ACC112 (cell line): ENCODE measurements at regions not wholly inside any gene's neighbourhood (a gene's known extent, or its start where the extent isn't known, plus 50 kb on each side); places are given as distances from the start of the nearest gene placed in this dataset.
A peak's percentile ranks its signal among the peaks of the same experiment; 100 is the strongest.
"Not testable (repeated sequence)": the region's sequence is repeated elsewhere in the genome, so short reads cannot be mapped to it uniquely, and the experiment has no call there.

Experiments used
- H2AFZ ChIP-seq: fragments of 200-600 bp; sonication (generic); one replicate; pipeline ENCODE4 v1.6.0; 2017; ENCODE audit warnings: antibody characterized with exemption, low read length; ENCODE audit not compliant: unreplicated experiment
- H3K27ac ChIP-seq: fragments of 200-600 bp; sonication (generic); 2 replicates; pipeline ENCODE4 v1.5.1; 2014; ENCODE audit warnings: low read depth, mild to moderate bottlenecking, antibody characterized with exemption, low read length, moderate library complexity
- H3K27me3 ChIP-seq: fragments of 200-600 bp; sonication (generic); 2 replicates; pipeline ENCODE4 v1.6.1; 2014; ENCODE audit warnings: mild to moderate bottlenecking, antibody characterized with exemption, low read length, moderate library complexity, mixed read lengths; ENCODE audit not compliant: insufficient read depth
- H3K36me3 ChIP-seq: fragments of 200-600 bp; sonication (generic); 2 replicates; pipeline ENCODE4 v1.6.1; 2016; ENCODE audit warnings: mild to moderate bottlenecking, antibody characterized with exemption, low read length, moderate library complexity, mixed read lengths; ENCODE audit not compliant: insufficient read depth
- H3K4me1 ChIP-seq: fragments of 200-600 bp; sonication (generic); one replicate; pipeline ENCODE4 v1.6.1; 2016; ENCODE audit warnings: low read length, mixed read lengths; ENCODE audit not compliant: insufficient read depth, unreplicated experiment, control insufficient read depth
- H3K4me3 ChIP-seq: fragments of 200-600 bp; sonication (generic); 2 replicates; pipeline ENCODE4 v1.5.1; 2014; ENCODE audit warnings: mild to moderate bottlenecking, low read depth, low read length
- H3K79me2 ChIP-seq: fragments of 200-600 bp; sonication (generic); one replicate; pipeline ENCODE4 v1.6.0; 2016; ENCODE audit warnings: low read length; ENCODE audit not compliant: control insufficient read depth, unreplicated experiment, insufficient read depth

DNA sequence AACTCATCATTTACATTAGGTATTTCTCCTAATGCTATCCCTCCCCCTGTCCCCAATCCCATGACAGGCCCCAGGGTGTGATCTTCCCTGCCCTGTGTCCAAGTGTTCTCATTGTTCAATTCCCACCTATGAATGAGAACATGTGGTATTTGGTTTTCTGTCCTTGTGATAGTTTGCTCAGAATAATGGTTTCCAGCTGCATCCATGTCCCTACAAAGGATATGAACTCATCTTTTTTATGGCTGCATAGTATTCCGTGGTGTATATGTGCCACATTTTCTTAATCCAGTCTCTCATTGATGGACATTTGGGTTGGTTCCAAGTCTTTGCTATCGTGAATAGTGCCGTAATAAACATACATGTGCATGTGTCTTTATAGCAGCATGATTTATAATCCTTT, 113.0 kb upstream of the CHD6 start:
- not testable (repeated sequence) for H3K27ac ChIP-seq, H3K36me3 ChIP-seq, H3K27me3 ChIP-seq, H3K4me3 ChIP-seq, H2AFZ ChIP-seq, H3K4me1 ChIP-seq, H3K79me2 ChIP-seq

DNA sequence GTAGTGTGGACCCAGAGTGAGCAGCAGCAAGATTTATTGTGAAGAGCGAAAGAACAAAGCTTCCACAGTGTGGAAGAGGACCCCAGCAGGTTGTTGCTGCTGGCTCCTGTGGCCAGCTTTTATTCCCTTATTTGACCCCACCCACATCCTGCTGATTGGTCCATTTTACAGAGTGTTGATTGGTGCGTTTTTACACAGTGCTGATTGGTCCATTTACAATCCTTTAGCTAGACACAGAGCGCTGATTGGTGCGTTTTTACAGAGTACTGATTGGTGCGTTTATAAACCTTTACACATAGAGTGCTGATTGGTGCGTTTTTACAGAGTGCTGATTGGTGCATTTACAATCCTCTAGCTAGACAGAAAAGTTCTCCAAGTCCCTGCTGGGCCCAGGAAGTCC, 109.5 kb upstream of the CHD6 start:
- not testable (repeated sequence) for H3K79me2 ChIP-seq, H3K4me3 ChIP-seq, H3K27me3 ChIP-seq, H3K36me3 ChIP-seq, H2AFZ ChIP-seq, H3K27ac ChIP-seq, H3K4me1 ChIP-seq

DNA sequence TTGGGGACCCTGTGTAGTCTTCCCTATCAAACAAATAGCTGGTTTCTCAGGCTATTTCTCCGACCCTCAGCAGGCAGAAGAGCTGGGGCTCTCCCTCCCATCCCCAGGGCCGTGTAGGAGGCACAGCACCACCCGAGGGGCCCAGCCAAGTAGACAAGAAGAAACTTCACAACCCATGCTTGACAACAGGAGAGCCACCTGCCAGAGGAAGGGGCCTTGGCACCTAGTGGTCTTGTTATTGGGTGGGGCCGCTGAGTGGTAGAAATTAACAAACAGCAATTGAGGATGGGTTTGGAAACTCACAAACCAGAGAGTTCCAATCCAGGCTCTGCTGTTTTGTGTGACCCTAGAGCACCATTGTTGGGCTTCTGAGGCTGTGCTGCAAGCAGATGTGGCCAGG, 108.5 kb upstream of the CHD6 start:
- H3K79me2 ChIP-seq, result no peaks in the 10 kb centered on the region
- H3K4me1 ChIP-seq, result no peaks in the 10 kb centered on the region
- H3K27ac ChIP-seq, result no peak overlapping the region

DNA sequence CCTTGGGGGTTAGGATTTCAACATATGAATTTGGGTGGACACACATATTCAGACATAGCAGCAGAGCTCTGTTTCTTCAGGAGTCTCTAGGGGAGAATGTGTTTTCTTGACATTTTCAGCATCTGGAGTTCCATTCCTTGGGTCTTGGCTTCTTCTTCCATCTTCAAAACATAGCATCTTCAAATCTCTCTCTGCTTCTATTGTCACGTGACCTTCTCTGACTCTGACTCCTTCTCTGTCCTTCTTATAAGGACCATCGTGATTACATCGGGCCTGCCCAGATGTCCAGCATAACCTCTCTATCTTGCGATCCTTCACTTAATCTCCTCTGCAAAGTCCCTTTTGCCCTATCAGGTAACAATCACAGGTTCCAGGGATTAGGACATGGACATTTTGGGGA, 101.0 kb upstream of the CHD6 start:
- Histone ChIP-seq H3K27me3 (no peaks in the 10 kb centered on the region), H3K36me3 (no peaks in the 10 kb centered on the region), H3K79me2 (no peaks in the 10 kb centered on the region), H3K27ac (no peak overlapping the region), H3K4me1 (peaks cover 6% of the 10 kb centered on the region), H2AFZ (no peak overlapping the region), H3K4me3 (no peak overlapping the region)

More for the DNA sequence above, 108.5 kb upstream of the CHD6 start:
- Histone ChIP-seq H2AFZ (no peak overlapping the region), H3K36me3 (no peaks in the 10 kb centered on the region), H3K27me3 (peaks cover 10% of the 10 kb centered on the region; the same call in 1 of the 2 replicates), H3K4me3 (no peak overlapping the region)

DNA sequence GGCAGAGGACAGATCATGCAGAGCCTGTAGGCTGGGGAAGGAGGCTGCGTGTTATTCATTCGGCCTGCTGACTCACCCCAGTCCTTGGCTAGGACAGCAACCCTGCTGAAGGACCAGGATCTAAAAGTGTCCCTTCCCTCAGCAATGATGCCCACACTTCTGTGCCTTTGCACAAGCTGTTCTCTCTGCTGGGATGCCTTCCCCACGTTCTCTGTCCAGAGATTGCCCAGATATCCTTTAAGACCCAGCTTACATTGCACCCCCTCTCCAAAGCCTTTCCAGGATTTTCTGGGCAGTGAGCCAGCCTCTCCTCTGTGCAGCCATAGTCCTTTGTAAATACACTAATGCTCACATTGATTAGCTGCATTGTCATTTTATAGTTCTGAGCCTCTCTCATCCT, 99.3 kb upstream of the CHD6 start:
- Histone ChIP-seq H3K4me1 (peaks cover 6% of the 10 kb centered on the region), H3K27me3 (no peaks in the 10 kb centered on the region), H3K36me3 (no peaks in the 10 kb centered on the region), H2AFZ (no peak overlapping the region), H3K79me2 (no peaks in the 10 kb centered on the region), H3K27ac (no peak overlapping the region), H3K4me3 (no peak overlapping the region)

DNA sequence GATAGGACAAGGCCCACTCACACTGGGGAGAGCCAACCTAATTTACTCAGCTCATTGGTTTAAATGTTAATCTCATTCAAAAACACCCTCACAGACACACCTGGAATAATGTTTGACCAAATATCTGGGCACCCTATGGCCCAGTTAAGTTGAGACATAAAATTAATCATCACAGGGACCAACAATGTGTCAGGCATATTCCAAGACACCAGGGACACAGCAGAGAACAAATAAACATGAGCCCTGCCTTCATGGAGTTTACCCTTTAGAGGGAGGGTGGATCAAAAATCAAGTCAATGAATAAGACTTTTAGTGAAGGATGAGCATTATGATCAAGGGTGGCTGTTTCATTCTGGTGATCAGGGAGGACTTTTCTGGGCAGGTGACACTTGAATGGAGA, 98.7 kb upstream of the CHD6 start:
- H3K4me1 ChIP-seq, result peaks cover 6% of the 10 kb centered on the region

DNA sequence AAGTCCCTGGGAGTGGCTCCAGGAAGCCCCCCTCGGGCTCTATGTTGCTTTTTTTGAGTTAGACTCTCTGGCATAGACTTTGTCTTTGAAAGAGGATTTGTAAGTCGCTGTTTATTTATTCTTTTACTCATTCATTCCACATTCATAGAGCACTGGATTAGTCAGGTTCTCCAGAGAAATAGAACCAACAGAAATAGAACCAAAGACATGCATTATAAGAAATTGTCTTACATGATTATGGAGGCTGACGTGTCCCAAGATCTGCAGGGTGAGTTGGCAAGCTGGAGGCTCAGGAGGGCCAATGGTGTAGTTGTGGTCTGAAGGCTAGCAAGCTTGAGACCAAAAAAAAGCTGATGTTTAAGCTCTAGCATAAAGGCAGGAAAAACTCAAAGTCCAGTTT, 98.3 kb upstream of the CHD6 start:
- H3K4me1 ChIP-seq, result peaks cover 6% of the 10 kb centered on the region
- H3K36me3 ChIP-seq, result no peaks in the 10 kb centered on the region
- 0 out of 2 replicates have a peak, but pooled peaks cover 1% of the 10 kb centered on the region for H3K27me3 ChIP-seq
- H3K27ac ChIP-seq, result peak overlapping the region; percentile 34; the same call in 1 of the 2 replicates
- H3K79me2 ChIP-seq, result no peaks in the 10 kb centered on the region
- no peak overlapping the region for H2AFZ ChIP-seq
- H3K4me3 ChIP-seq, result no peak overlapping the region

More for the DNA sequence above, 98.7 kb upstream of the CHD6 start:
- Histone ChIP-seq H3K4me3 (no peak overlapping the region), H3K36me3 (no peaks in the 10 kb centered on the region), H3K27me3 (no peaks in the 10 kb centered on the region), H3K27ac (peak overlapping the region; percentile 34), H2AFZ (no peak overlapping the region), H3K79me2 (no peaks in the 10 kb centered on the region)

DNA sequence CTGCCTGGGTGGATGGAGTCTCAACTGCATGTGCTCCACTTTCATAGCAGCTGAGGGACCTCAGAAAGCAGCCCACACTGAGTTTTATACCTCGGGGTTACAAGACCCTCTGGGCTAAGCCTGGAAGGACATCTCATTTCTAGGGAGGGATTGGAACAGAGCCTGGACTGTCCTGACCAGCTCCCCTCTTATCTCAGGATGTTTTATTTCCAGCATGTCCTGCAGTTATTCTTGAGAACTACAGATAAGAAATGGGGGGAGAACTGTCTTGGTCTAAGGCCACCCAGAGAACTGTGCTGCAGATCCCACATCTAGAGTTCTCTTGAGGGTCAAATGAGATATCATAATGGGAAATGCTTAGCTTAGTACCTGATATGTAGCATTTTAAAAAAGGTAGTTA, 97.3 kb upstream of the CHD6 start:
- no peak overlapping the region for H3K27ac ChIP-seq
- H3K27me3 ChIP-seq, result 0 out of 2 replicates have a peak, but pooled peaks cover 4% of the 10 kb centered on the region
- H3K36me3 ChIP-seq, result no peaks in the 10 kb centered on the region
- H2AFZ ChIP-seq, result no peak overlapping the region
- no peaks in the 10 kb centered on the region for H3K79me2 ChIP-seq
- no peak overlapping the region for H3K4me3 ChIP-seq
- peaks cover 6% of the 10 kb centered on the region for H3K4me1 ChIP-seq

DNA sequence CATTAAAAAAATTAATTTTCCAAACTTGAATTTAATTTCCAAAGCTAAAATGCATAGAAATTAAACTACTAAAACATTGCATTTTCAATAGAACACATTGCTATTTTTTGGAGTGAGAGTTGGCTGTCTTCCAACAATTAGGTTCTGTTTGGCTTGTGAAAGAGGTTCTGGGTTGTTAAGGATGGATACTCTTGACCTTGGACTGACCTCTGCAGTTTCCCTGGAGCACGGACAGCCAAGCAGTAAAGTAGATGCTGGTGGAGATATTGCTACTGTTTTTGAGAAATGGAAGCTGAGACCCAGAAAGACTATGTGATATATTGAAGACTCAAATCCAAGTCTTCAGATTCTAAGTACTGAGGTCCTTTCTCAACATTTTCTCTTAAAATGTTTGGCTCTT, 95.9 kb upstream of the CHD6 start:
- Histone ChIP-seq H3K79me2 (no peaks in the 10 kb centered on the region), H3K4me3 (no peak overlapping the region), H3K36me3 (no peaks in the 10 kb centered on the region), H3K27ac (no peak overlapping the region), H3K27me3 (0 out of 2 replicates have a peak, but pooled peaks cover 4% of the 10 kb centered on the region), H3K4me1 (peaks cover 6% of the 10 kb centered on the region), H2AFZ (no peak overlapping the region)

DNA sequence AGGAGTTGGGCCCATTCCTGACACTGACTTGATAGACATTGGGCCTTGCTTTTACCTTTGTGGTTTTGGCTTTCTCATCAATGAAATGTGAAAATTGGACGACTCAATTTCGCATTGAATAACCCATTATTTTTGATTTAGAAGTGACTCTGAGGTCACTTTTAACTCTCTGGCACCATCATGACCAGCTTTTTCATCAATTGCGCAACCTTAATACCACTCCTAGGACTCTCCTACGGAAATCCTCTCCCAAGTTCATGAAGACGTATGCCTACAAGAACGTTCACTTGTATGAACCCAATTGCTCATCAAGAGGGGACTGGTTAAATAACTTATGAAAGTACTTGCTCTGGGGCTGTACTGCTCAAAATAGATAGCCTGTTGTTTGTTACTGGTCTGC, 86.7 kb upstream of the CHD6 start:
- Histone ChIP-seq H3K36me3 (no peaks in the 10 kb centered on the region), H2AFZ (no peak overlapping the region), H3K27ac (no peak overlapping the region), H3K4me3 (no peak overlapping the region), H3K27me3 (peaks cover 3% of the 10 kb centered on the region; the same call in 1 of the 2 replicates), H3K4me1 (no peaks in the 10 kb centered on the region), H3K79me2 (no peaks in the 10 kb centered on the region)

DNA sequence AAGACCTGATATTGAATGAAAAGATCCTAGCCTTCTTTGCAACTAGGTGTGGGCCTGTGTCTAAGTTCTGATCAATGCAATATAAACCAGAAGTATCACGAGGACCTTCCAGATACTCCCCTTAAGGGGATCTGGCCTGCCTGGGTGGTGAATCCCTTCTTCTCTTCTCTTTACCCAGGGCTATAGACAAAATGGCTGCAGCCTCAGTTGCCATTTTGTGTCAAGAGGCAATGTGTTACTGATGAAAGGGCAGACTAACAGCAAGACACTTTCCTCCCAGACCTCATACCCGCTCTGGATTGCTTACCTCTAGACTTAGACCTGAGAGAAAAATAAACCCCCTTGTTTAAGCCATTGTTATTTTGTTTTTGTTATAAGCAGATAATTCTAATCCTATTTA, 84.5 kb upstream of the CHD6 start:
- Histone ChIP-seq H3K4me3 (no peak overlapping the region), H3K27me3 (peaks cover 3% of the 10 kb centered on the region; the same call in 1 of the 2 replicates), H3K79me2 (no peaks in the 10 kb centered on the region), H2AFZ (no peak overlapping the region), H3K27ac (no peak overlapping the region), H3K36me3 (no peaks in the 10 kb centered on the region), H3K4me1 (no peaks in the 10 kb centered on the region)
